ENCODE measurements at regions not wholly inside any gene's neighbourhood (a gene's known extent, or its start where the extent isn't known, plus 50 kb on each side); places are given as distances from the start of the nearest gene placed in this dataset.

DNA sequence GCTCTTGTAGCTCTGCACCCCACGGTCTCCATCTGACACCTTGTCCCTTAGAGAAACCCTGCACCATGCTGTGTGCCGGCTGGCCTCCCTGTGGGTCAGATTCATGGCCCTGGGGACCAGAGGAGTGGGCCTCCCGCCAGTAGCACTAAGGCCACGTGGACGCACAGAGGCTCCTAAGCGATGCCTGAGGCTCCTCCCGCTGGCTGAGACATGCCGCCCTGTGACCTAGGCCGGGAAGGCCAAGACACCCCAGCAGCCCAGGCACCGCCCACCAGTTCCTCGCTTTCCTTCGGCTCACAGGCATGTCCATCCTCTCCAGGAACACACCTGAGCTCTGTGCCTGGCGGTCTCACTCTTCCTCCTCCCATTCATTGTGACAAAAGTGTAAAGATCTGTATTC is 311.0 kb downstream of the THBS2 start:
- Histone ChIP-seq H3K9me3 (ENCODE audit: control extremely low read depth in 1 of 3, control insufficient read depth in 2 of 3, insufficient read depth in 1 of 3, low read length in 2 of 3) (no peaks in the 10 kb centered on the region), H3K4me1 (ENCODE audit: control insufficient read depth in 2 of 2, insufficient read depth in 2 of 2, low read length in 2 of 2) (no peaks in the 10 kb centered on the region), H3K9ac (ENCODE audit: low read length) (no peak overlapping the region), H2AFZ (ENCODE audit: insufficient read depth, low read depth, low read length, poor library complexity, severe bottlenecking) (no peak overlapping the region), H3K4me2 (replicated peaks; ENCODE audit: low read depth, low read length, poor library complexity, severe bottlenecking) (no peak overlapping the region), H3K36me3 (replicated peaks in 1 of 2; ENCODE audit: control extremely low read depth in 1 of 2, control insufficient read depth in 1 of 2, extremely low read depth in 1 of 2, insufficient read depth in 2 of 2, low read length in 1 of 2) (no peaks in the 10 kb centered on the region), H3K79me2 (ENCODE audit: control insufficient read depth, insufficient read depth, low read length) (no peaks in the 10 kb centered on the region), H3K27ac (ENCODE audit: low read length in 2 of 2) (no peak overlapping the region), H3K4me3 (ENCODE audit: control extremely low read depth in 1 of 5, extremely low read depth in 1 of 5, insufficient read depth in 1 of 5, low read depth in 2 of 5, low read length in 4 of 5) (no peak overlapping the region), H3K27me3 (replicated peaks in 1 of 4; ENCODE audit: control extremely low read depth in 1 of 4, control insufficient read depth in 3 of 4, insufficient read depth in 4 of 4, low read length in 3 of 4) (no peaks in the 10 kb centered on the region), H4K20me1 (ENCODE audit: control insufficient read depth, insufficient read depth, low read length, poor library complexity, severe bottlenecking) (no peaks in the 10 kb centered on the region)
- Mint-ChIP-seq H3K27ac (no peak overlapping the region), H3K27me3 (peaks cover 3% of the 10 kb centered on the region), H3K9me3 (ENCODE audit: insufficient read depth) (no peaks in the 10 kb centered on the region), H3K4me3 (no peak overlapping the region), H3K4me1 (no peaks in the 10 kb centered on the region)
- ChIA-PET CTCF (no interaction called here), POLR2A (no interaction called here)
- ATAC-seq (ENCODE audit: low read depth): no peak
- WGBS (ENCODE audit: insufficient coverage): 95% methylated on average over 12 of the region's 13 CpGs
- intact Hi-C loops (cut with micrococcal nuclease): no loop called here
- no peak for DNase-seq
- no peak for TF ChIP-seq EZH2 (IDR thresholded peaks at IDR 0.05; ENCODE audit: borderline replicate concordance, insufficient read depth, low read depth, low read length, poor library complexity, severe bottlenecking)
- TF ChIP-seq, protein P1, sequence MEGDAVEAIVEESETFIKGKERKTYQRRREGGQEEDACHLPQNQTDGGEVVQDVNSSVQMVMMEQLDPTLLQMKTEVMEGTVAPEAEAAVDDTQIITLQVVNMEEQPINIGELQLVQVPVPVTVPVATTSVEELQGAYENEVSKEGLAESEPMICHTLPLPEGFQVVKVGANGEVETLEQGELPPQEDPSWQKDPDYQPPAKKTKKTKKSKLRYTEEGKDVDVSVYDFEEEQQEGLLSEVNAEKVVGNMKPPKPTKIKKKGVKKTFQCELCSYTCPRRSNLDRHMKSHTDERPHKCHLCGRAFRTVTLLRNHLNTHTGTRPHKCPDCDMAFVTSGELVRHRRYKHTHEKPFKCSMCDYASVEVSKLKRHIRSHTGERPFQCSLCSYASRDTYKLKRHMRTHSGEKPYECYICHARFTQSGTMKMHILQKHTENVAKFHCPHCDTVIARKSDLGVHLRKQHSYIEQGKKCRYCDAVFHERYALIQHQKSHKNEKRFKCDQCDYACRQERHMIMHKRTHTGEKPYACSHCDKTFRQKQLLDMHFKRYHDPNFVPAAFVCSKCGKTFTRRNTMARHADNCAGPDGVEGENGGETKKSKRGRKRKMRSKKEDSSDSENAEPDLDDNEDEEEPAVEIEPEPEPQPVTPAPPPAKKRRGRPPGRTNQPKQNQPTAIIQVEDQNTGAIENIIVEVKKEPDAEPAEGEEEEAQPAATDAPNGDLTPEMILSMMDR (IDR thresholded peaks at IDR 0.05): no peak

DNA sequence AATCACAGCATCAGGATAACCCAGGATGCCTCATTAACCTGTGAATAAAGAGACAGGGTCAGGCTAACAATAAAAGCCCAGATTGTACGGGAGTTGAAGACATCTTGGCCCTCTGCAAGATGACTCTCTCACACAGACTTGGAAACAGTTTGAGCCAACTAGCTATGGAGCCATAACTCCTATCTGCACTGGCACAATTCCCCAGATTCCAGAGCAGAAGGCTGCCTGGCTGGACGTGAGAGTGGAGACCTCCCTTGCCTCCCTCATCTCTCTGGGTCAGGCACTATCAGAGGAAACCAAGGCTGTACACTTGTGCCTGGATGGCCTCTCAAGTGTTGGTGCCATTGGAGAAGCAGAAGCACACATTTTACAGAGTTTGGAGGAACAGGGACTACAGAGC is 312.6 kb downstream of the THBS2 start:
- no peak overlapping the region for H3K4me2 ChIP-seq (replicated peaks; ENCODE audit: low read depth, low read length, poor library complexity, severe bottlenecking)
- H3K36me3 ChIP-seq (replicated peaks in 1 of 2; ENCODE audit: control extremely low read depth in 1 of 2, control insufficient read depth in 1 of 2, extremely low read depth in 1 of 2, insufficient read depth in 2 of 2, low read length in 1 of 2): no peaks in the 10 kb centered on the region
- H3K27me3 ChIP-seq (replicated peaks in 1 of 4; ENCODE audit: control extremely low read depth in 1 of 4, control insufficient read depth in 3 of 4, insufficient read depth in 4 of 4, low read length in 3 of 4): no peaks in the 10 kb centered on the region
- TF ChIP-seq EZH2 (IDR thresholded peaks at IDR 0.05; ENCODE audit: borderline replicate concordance, insufficient read depth, low read depth, low read length, poor library complexity, severe bottlenecking): no peak
- TF ChIP-seq, protein P1 (IDR thresholded peaks at IDR 0.05): no peak
- no peaks in the 10 kb centered on the region for H3K4me1 Mint-ChIP-seq
- peaks cover 2% of the 10 kb centered on the region for H3K27me3 Mint-ChIP-seq
- H3K9me3 ChIP-seq (ENCODE audit: control extremely low read depth in 1 of 3, control insufficient read depth in 2 of 3, insufficient read depth in 1 of 3, low read length in 2 of 3): no peaks in the 10 kb centered on the region
- DNase-seq (no peak), ATAC-seq (ENCODE audit: low read depth) (no peak)
- 96% methylated on average over 2 of the region's 2 CpGs for WGBS (ENCODE audit: insufficient coverage)
- no peak overlapping the region for H3K9ac ChIP-seq (ENCODE audit: low read length)
- H3K27ac ChIP-seq (ENCODE audit: low read length in 2 of 2): no peak overlapping the region
- H3K4me3 ChIP-seq (ENCODE audit: control extremely low read depth in 1 of 5, extremely low read depth in 1 of 5, insufficient read depth in 1 of 5, low read depth in 2 of 5, low read length in 4 of 5): no peak overlapping the region
- ChIA-PET POLR2A (no interaction called here), CTCF (no interaction called here)
- no peaks in the 10 kb centered on the region for H4K20me1 ChIP-seq (ENCODE audit: control insufficient read depth, insufficient read depth, low read length, poor library complexity, severe bottlenecking)
- H3K4me1 ChIP-seq (ENCODE audit: control insufficient read depth in 2 of 2, insufficient read depth in 2 of 2, low read length in 2 of 2): no peaks in the 10 kb centered on the region
- no peaks in the 10 kb centered on the region for H3K79me2 ChIP-seq (ENCODE audit: control insufficient read depth, insufficient read depth, low read length)
- no peak overlapping the region for H2AFZ ChIP-seq (ENCODE audit: insufficient read depth, low read depth, low read length, poor library complexity, severe bottlenecking)
- H3K4me3 Mint-ChIP-seq: no peak overlapping the region
- no peaks in the 10 kb centered on the region for H3K9me3 Mint-ChIP-seq (ENCODE audit: insufficient read depth)
- no peak overlapping the region for H3K27ac Mint-ChIP-seq
- intact Hi-C loops (cut with micrococcal nuclease): no loop called here

All from B cell (primary cell).